ENCODE measurements at regions not wholly inside any gene's neighbourhood (a gene's known extent, or its start where the extent isn't known, plus 50 kb on each side); places are given as distances from the start of the nearest gene placed in this dataset.

DNA sequence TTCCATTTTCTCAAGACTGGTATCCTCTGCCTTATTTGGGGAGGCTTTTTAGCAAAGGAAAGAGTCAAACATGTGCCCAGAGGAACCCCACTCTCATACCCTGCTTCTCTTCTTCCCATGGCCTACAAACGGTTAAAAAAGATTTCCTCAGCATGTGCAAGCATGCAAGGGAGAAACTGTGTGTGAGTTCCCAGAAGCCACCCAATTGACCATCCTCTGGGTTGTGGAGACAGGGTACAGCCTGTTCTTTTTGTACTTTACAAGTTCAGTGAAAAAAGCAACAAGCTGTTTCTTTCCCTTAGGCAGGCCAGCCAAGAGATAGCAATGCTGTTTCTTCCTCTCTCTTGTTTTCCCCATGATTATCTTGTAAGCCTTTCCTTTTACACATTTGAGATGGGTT lies 68.8 kb upstream of the MTPN start:
- no peaks in the 10 kb centered on the region for H3K9me3 ChIP-seq (ENCODE audit: control insufficient read depth, low read depth, low read length)
- H3K27ac ChIP-seq (ENCODE audit: low read length): no peak overlapping the region
- H3K4me1 ChIP-seq (ENCODE audit: control insufficient read depth, low read depth, low read length): no peaks in the 10 kb centered on the region
- H3K4me3 ChIP-seq (ENCODE audit: low read length): no peak overlapping the region
- no peaks in the 10 kb centered on the region for H3K36me3 ChIP-seq (ENCODE audit: control insufficient read depth, low read depth, low read length)
- no peaks in the 10 kb centered on the region for H3K27me3 ChIP-seq (ENCODE audit: control insufficient read depth, insufficient read depth, low read length)
- H3K9ac ChIP-seq (ENCODE audit: low read length): no peak overlapping the region

DNA sequence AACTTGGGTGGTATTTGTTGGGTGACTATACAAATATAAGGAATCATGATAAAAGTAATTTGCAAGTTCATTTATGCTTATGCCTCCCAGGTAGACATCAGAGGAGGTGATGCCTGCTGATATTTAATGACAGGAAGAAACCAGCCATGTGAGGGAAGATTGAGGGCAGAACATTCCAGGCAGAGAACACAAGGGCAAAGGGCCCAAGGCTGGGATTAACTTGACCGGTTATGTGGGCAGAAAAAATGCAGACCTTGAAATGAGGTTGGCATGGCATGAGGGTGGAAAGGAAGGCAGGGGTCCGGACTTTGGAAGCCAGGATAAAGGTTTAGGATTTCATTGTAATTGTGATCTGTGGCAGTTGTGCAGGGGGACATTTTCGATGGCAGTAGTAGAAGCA lies 68.0 kb upstream of the MTPN start:
- Histone ChIP-seq H3K9me3 (ENCODE audit: control insufficient read depth, low read depth, low read length) (no peaks in the 10 kb centered on the region), H3K36me3 (ENCODE audit: control insufficient read depth, low read depth, low read length) (no peaks in the 10 kb centered on the region), H3K27ac (ENCODE audit: low read length) (no peak overlapping the region), H3K4me1 (ENCODE audit: control insufficient read depth, low read depth, low read length) (no peaks in the 10 kb centered on the region), H3K27me3 (ENCODE audit: control insufficient read depth, insufficient read depth, low read length) (no peaks in the 10 kb centered on the region), H3K4me3 (ENCODE audit: low read length) (no peak overlapping the region), H3K9ac (ENCODE audit: low read length) (no peak overlapping the region)

DNA sequence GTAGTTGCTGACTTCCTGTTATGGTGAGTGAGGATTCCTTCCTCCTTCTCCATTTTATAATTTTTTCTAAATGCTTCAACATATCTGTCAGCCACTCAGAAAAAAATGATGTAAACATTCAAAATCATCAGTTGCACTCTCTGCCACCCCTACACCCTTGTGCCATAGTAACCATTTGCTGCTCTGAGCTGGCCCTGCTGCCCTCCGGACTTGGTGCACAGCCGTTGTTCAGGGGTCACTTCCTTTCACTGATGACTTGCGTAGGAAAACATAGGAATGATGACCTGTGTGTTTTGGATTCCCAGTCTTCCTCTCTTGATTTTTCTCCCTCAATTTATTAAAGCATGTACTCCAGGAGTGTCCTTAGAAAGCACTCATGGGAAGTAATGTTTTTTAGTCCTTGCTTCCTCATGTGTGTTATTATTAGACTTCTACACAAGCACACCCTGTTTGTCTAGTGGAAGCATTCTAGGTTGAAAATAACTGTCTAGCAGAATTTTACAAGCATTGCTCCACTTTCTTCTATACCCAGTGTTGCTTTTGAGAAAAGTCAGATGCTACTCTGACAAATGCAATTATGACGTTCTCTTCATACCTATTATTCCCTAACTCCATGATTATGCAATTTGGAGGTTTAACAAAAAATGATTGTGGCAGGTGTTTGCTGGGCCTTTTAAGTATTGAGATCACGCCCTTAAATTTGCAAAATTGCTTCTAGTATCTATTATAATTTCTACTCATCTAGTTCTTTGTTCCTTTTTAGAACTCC lies 62.6 kb upstream of the MTPN start:
- H3K27ac ChIP-seq (ENCODE audit: low read length): no peak overlapping the region
- no peak overlapping the region for H3K4me3 ChIP-seq (ENCODE audit: low read length)
- no peaks in the 10 kb centered on the region for H3K36me3 ChIP-seq (ENCODE audit: control insufficient read depth, low read depth, low read length)
- no peaks in the 10 kb centered on the region for H3K27me3 ChIP-seq (ENCODE audit: control insufficient read depth, insufficient read depth, low read length)
- H3K4me1 ChIP-seq (ENCODE audit: control insufficient read depth, low read depth, low read length): peaks cover 6% of the 10 kb centered on the region
- no peaks in the 10 kb centered on the region for H3K9me3 ChIP-seq (ENCODE audit: control insufficient read depth, low read depth, low read length)
- no peak overlapping the region for H3K9ac ChIP-seq (ENCODE audit: low read length)

DNA sequence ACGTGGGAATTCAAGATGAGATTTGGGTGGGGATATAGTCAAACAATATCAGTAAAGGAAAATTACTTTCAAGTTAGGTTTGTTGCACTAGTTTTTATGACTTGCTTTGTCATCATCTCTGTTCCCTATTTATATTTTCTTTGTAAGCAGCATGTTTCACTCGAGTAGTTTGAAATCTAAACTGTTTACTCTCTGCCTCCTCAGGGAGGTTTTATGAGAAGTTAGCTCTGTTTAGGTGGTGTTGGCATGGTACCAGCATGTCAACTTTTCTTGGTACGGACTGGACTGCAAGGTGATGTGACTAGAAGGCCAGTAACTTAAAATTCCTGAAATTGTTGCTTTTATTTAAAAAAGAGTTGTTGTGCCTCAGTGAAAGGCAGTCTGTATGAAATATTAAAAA lies 59.2 kb upstream of the MTPN start:
- no peak overlapping the region for H3K4me3 ChIP-seq (ENCODE audit: low read length)
- H3K36me3 ChIP-seq (ENCODE audit: control insufficient read depth, low read depth, low read length): no peaks in the 10 kb centered on the region
- no peak overlapping the region for H3K9ac ChIP-seq (ENCODE audit: low read length)
- H3K4me1 ChIP-seq (ENCODE audit: control insufficient read depth, low read depth, low read length): peaks cover 6% of the 10 kb centered on the region
- no peak overlapping the region for H3K27ac ChIP-seq (ENCODE audit: low read length)
- H3K9me3 ChIP-seq (ENCODE audit: control insufficient read depth, low read depth, low read length): no peaks in the 10 kb centered on the region
- no peaks in the 10 kb centered on the region for H3K27me3 ChIP-seq (ENCODE audit: control insufficient read depth, insufficient read depth, low read length)

DNA sequence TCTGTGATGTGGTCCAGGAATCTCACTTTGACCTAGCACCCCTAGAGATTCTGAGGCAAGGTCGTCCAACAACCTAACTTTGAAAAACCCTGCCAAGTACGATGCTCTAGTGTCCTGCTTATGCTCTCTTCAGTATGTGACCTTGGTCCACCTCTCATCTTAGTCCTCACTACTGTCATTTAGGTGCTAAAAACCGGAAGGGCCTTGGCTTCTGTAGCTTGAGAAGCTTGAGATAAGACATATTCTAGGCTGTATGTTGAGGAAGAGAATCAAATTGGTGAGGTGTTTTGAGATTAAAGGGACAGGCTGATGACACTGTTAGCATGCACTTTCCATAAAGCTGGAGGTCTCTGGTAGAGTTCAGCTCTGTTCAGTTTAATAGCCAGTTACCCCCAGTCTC lies 57.0 kb upstream of the MTPN start:
- Histone ChIP-seq H3K4me3 (ENCODE audit: low read length) (no peak overlapping the region), H3K36me3 (ENCODE audit: control insufficient read depth, low read depth, low read length) (no peaks in the 10 kb centered on the region), H3K27me3 (ENCODE audit: control insufficient read depth, insufficient read depth, low read length) (no peaks in the 10 kb centered on the region), H3K9me3 (ENCODE audit: control insufficient read depth, low read depth, low read length) (no peaks in the 10 kb centered on the region), H3K27ac (ENCODE audit: low read length) (no peak overlapping the region), H3K4me1 (ENCODE audit: control insufficient read depth, low read depth, low read length) (peaks cover 6% of the 10 kb centered on the region), H3K9ac (ENCODE audit: low read length) (no peak overlapping the region)

DNA sequence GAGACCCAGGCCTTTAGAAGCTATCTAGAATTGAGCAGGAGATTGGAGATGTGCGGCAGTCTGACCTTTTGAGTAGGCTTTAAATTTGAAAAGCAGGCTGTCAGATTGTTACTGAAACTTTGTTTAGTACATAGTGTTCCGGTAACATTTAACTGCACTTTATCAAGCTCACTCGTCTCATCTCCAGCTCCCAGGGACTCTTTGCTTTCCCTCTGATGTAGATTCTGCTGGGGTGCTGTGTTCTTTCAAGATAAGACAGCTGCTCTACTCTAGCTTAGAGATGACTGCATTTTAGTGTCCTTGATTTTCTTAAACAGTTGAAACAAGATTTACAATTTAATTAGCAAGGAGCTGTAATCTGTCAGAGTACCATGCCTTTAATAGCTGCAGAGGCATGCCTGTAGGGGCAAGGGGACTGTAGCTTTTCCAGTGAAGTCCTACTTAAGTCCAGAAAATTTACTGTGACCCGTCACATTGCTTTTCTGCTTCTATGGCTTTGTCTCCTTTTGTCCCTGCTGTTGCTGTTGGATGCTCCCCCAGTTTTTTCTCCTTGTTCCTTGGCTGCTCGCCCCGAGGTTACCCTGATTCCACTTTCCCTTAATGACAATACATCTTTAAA lies 56.4 kb upstream of the MTPN start:
- Histone ChIP-seq H3K27me3 (ENCODE audit: control insufficient read depth, insufficient read depth, low read length) (no peaks in the 10 kb centered on the region), H3K4me1 (ENCODE audit: control insufficient read depth, low read depth, low read length) (peaks cover 6% of the 10 kb centered on the region), H3K27ac (ENCODE audit: low read length) (no peak overlapping the region)

DNA sequence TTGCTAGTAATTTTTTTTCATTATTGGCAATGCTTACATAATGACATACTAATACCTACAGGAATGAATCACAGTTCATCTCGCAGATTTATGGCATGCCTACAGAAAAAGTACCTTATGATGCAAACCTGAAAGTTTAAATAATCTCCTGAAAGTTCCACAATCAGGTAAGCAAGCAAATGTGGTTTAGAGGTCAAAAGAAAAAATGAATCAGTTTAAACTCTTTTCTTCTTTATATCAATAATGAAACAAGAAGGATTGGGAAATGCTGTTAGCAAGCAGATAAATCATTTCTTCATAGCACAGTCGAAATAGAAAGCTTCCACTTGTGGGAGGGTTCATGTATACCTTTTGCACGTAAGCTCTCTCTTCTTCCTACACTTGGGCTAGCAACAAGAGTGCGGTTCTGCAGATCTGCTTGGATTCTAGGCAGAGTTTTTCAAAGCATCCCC lies 53.7 kb upstream of the MTPN start:
- H3K9me3 ChIP-seq (ENCODE audit: control insufficient read depth, low read depth, low read length): no peaks in the 10 kb centered on the region
- no peak overlapping the region for H3K4me3 ChIP-seq (ENCODE audit: low read length)
- no peak overlapping the region for H3K9ac ChIP-seq (ENCODE audit: low read length)
- no peaks in the 10 kb centered on the region for H3K27me3 ChIP-seq (ENCODE audit: control insufficient read depth, insufficient read depth, low read length)
- H3K4me1 ChIP-seq (ENCODE audit: control insufficient read depth, low read depth, low read length): no peaks in the 10 kb centered on the region
- no peaks in the 10 kb centered on the region for H3K36me3 ChIP-seq (ENCODE audit: control insufficient read depth, low read depth, low read length)
- H3K27ac ChIP-seq (ENCODE audit: low read length): no peak overlapping the region

More for the DNA sequence above, 56.4 kb upstream of the MTPN start:
- Histone ChIP-seq H3K9me3 (ENCODE audit: control insufficient read depth, low read depth, low read length) (no peaks in the 10 kb centered on the region), H3K36me3 (ENCODE audit: control insufficient read depth, low read depth, low read length) (no peaks in the 10 kb centered on the region), H3K9ac (ENCODE audit: low read length) (no peak overlapping the region), H3K4me3 (ENCODE audit: low read length) (no peak overlapping the region)

DNA sequence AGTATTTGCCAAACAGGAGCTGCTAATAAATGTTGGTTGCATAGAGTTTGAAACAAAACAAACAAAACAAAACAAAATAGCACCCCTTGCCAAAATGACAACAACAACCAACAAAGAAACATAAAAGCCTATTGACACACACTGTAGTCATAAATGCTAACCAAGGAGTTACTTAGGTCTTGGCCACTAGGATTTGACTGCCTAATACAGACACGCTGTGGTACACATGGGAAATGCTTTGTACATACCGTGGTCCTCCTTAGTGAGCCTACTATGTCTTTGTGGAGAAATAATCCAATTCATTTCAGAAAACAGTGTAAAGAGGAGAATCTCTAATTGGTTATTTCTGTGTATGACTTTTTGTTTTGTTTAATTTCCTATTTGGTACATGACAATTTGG lies 53.2 kb upstream of the MTPN start:
- Histone ChIP-seq H3K9me3 (ENCODE audit: control insufficient read depth, low read depth, low read length) (no peaks in the 10 kb centered on the region), H3K27me3 (ENCODE audit: control insufficient read depth, insufficient read depth, low read length) (no peaks in the 10 kb centered on the region), H3K4me1 (ENCODE audit: control insufficient read depth, low read depth, low read length) (no peaks in the 10 kb centered on the region), H3K9ac (ENCODE audit: low read length) (no peak overlapping the region), H3K36me3 (ENCODE audit: control insufficient read depth, low read depth, low read length) (no peaks in the 10 kb centered on the region), H3K27ac (ENCODE audit: low read length) (no peak overlapping the region), H3K4me3 (ENCODE audit: low read length) (no peak overlapping the region)

DNA sequence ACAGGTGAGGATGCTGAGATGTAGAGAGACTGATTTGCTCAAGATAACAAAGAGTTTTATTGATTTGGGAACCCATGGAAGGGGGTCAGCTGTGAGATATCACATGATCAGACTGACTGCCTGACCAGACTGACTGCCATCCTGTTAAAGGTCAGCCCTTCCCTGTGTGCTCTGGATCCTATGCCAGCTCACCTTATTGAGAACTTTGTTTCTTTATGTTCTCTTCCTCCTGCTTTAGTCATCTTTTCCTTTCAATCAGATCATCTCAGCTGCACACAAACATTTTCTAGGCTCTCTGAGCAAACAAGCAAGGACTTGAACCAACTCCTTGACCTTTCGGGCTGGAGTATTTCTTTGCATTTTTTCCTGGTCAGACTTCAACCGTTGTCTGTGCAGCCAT lies 50.0 kb upstream of the MTPN start:
- Histone ChIP-seq H3K27me3 (ENCODE audit: control insufficient read depth, insufficient read depth, low read length) (no peaks in the 10 kb centered on the region), H3K36me3 (ENCODE audit: control insufficient read depth, low read depth, low read length) (no peaks in the 10 kb centered on the region), H3K9ac (ENCODE audit: low read length) (no peak overlapping the region), H3K27ac (ENCODE audit: low read length) (no peak overlapping the region), H3K4me3 (ENCODE audit: low read length) (no peak overlapping the region), H3K4me1 (ENCODE audit: control insufficient read depth, low read depth, low read length) (no peaks in the 10 kb centered on the region), H3K9me3 (ENCODE audit: control insufficient read depth, low read depth, low read length) (no peaks in the 10 kb centered on the region)
